CD4-positive, alpha-beta T cell treated with Interleukin-6 for 4 hours (primary cell): ENCODE measurements at regions not wholly inside any gene's neighbourhood (a gene's known extent, or its start where the extent isn't known, plus 50 kb on each side); places are given as distances from the start of the nearest gene placed in this dataset.

Experiments used
- DNase-seq: peaks from one replicate; pipeline ENCODE4 v3.0.0-alpha.2; 2020; ENCODE audit warnings: mixed read lengths

DNA sequence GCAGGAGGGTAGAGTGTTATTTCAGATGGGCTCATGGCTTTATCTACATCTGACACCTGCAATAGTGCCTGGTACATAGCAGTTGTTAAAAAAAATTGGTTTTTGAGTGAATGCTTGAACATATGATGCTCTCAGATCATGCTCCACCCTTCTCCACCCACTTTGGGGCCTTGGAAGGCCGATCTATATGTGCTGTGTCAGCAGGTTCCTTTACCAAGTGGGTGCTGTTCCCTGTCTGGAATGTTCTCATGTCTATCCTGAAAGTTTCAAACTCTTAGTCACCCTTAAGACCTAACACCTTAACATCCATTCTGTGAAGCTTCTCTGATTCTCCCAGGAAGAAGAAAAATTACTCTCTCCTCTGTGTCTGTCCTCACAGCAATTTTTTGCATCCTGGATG is 556.3 kb upstream of the TBX3 start:
- no peak for DNase-seq

DNA sequence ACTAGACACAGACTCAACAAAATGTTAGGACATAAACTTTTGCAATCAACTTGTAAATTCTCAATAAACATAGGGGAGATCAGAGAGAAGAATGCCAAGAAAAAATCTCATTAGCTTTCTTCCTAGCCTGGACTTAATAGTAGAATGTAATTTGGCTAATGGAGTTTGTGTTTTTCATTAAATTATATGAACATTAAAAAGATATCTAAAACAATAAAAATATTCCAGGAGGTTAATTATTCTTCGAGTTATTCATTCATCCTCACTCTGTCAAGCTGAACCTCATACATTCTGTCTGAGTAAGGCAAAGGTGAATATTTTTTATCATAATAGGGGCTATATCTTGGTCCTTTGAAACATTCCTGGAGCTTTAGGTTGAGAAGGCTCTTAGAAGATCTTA is 551.9 kb upstream of the TBX3 start:
- no peak for DNase-seq

DNA sequence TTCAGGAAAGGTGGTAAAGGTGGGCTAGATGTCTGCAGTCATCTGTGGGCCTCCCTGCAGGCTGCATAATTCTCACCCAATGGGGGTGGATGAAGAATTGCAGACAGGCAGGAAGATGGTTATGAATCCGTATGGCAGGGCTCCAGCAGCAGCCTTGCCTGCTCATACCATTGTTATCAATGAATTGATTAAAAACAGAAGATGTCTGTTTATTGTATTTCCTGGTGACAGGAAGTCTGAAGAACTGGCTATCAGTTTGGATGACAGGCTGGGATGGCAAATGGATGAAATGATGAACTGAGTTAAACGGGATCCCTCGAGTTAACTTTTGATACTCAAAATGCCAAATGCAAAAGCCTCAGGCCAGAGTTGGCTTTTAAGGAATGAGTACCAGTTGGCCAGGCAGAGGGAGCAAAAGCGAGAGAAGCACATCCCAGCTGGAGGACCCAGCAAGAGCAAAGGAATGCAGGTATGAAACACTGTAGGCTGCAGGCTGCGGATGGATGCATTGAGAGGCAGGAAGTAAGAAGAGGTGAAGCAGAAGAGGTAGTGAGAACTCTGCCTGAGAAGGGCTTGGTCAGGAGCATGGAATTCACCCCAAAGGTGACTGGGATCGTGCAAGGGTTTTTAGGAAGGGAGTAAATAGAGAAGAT is 550.0 kb upstream of the TBX3 start:
- no peak for DNase-seq

GRCh38 chr12:115232455-115233156 is 548.6 kb upstream of the TBX3 start:
- DNase-seq = no peak

DNA sequence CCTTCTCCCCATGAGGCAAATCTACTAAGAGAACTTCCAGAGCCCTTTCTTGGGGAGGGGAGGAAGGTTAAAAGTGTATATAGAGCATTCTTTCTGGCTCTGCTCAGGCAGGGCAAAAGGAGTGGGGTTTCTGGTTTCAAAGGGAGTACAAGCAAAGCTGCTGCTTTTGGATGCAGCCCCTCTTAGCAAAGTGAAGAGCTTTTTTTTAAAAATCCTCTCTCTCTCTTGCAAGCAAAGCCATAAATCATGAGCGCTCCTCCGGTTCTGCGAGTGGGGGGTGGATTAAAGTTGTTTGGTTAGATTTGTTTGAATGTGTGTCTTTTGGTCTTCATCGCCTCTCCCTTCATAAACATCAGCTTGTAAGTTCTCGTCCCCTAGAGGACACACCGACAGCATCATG is 546.6 kb upstream of the TBX3 start:
- DNase-seq = no peak

- DNase-seq = no peak
These were observed 545.5 kb upstream of the TBX3 start for GRCh38 chr12:115229517-115229916.

DNA sequence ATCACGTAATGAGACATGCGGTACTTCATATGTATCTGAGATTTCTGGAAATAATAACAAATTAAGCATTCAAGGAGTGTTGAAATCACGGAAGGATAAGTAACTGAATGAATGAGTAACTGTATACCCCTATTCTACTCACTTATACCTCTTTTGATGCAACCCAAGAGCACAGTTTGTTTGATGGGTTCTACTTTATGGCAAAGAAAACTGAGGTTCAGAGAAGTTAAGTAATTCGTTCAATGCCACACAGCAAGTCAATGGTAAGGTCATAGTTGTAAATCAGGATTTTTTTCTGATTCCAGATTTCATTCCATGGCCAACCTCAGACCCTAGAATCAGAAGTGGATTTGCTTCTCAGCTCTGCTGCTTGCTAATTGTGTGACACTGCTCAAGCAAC is 544.5 kb upstream of the TBX3 start:
- no peak for DNase-seq

DNA sequence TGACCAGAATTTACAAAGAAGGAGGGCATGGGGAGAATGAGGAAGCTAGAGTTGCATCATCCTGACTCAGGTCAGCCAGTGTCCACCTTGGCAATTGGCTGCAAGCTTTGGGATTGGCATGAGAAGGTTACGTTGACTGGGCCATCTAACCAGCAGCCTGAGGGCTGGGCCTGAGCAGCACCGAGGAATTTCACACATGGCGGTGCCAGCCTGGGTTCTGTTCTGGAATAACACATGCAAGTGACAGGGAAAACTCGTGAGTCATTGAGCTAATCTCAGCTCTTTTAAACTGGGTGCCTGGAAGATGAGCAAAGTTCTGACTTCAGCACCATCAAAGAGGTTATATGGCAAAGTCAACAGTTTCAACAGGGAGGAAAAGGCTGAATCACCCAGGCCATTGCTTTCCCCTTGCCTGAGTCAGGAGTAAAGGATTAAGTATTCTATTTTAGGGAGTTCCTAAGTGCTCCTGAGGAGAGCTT is 543.2 kb upstream of the TBX3 start:
- DNase-seq = no peak

DNA sequence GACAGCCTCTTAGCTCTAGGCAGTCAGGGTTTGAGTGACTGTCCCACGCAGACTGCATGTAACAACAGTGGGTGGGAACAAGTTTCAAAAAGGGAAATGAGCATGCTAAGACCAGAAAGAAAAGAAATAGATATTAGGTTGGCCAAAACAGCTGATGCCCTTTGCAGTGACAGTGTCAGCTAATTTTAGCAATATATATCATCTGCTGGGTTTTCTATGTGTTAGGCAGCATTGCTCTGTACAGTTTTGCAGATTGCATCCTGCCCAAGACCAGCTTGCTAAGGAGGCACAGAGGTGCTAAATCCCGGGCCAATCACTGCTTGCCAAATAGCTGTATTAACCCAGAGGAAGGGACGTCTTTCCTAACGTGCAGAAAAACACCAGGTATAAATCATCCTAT is 541.9 kb upstream of the TBX3 start:
- DNase-seq = no peak

GRCh38 chr12:115223991-115224390 is 540.0 kb upstream of the TBX3 start:
- DNase-seq = no peak

GRCh38 chr12:115223322-115223721 is 539.3 kb upstream of the TBX3 start:
- DNase-seq = no peak

- DNase-seq = no peak
These were observed 538.2 kb upstream of the TBX3 start for GRCh38 chr12:115222220-115222619.

DNA sequence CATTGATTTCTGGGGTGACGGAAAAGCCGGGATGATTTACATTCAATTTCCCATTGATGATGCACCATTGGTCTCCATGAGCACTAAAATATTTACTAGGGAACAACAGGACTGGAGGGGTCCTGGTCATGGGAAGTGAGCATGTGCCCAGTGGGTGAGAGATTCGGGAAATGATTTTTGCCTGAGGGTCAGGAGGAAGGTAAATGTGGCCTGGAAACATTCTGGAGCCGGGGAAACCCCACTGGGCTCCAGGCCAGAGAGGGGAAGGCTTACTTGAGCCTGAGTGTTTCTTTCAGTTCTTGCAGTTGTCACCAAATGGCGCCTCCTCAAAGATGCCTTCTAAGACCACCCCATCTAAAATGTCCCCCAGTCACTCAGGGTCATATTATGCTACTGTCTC is 532.3 kb upstream of the TBX3 start:
- no peak for DNase-seq

- no peak for DNase-seq
These were observed 531.6 kb upstream of the TBX3 start for GRCh38 chr12:115215544-115215943.

DNA sequence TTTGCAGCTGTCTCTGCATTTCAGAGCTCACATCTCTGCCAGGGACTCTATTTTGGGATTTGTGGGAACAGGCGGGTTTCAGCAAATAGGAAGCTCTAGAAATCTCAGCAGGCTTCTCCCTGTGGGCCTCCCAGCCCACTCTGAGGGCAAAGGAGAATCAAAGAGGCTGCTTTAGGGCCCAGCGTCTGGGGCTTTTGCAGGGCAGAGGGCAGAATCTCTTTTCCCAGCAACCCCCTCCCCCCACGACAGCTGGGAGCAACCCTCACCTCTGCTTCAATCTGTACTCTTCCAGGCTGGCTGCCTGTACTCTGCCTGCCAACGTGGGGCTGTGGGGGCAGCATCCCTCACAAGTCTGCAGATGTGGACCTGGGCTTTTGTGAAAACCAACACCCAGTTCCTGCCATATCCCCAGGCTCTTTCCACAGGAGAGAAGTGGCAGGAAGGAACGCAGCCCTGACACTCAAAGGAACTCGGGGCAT is 529.6 kb upstream of the TBX3 start:
- DNase-seq = no peak

- no peak for DNase-seq
These were observed 529.1 kb upstream of the TBX3 start for GRCh38 chr12:115213118-115213517.

- no peak for DNase-seq
These were observed 528.4 kb upstream of the TBX3 start for GRCh38 chr12:115212356-115212755.

GRCh38 chr12:115210533-115211252 is 526.7 kb upstream of the TBX3 start:
- DNase-seq = no peak

DNA sequence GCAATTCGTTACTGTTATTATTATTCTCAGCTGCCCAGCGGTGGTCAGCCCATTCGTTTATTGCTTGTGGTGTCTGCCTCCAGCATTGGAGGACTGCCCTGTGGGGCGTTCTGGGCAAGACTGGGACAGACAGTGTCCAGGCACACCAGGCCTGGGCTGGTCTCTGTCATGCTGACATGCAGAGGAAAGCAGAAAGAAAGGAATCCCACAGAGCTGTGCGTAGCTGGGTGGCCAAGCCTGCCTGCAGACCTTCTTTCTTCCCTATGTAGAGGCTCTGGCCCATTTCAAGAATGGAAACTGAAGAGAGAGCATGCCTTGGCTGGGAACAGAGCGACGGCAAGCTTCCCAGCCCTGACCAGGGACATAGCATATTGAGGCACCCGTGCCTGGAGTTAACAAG is 525.3 kb upstream of the TBX3 start:
- DNase-seq = no peak

DNA sequence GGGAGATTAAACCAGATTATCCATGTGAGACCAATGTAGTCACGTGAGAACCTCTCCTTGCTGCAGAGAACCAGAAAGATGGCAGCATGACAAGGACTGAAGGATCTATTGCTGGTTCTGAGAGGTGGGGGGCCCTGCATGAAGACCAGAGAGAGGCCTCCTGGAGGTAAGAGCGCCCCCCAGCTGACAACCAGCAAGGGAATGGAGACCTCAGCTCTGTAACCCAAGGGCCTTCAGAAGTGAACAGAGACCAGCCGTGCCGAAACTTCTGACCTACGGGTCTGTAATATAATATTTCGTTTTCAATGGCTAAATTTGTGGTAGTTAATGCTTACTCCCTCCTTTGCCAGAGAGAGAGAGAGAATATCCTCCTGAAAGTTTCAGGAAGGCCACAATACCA is 524.1 kb upstream of the TBX3 start:
- no peak for DNase-seq

- no peak for DNase-seq
These were observed 523.4 kb upstream of the TBX3 start for GRCh38 chr12:115207216-115207915.

- DNase-seq = no peak
These were observed 522.8 kb upstream of the TBX3 start for GRCh38 chr12:115206801-115207200.

GRCh38 chr12:115205755-115206308 is 521.9 kb upstream of the TBX3 start:
- no peak for DNase-seq
